Loucy (cell line): ENCODE measurements at regions not wholly inside any gene's neighbourhood (a gene's known extent, or its start where the extent isn't known, plus 50 kb on each side); places are given as distances from the start of the nearest gene placed in this dataset.

ENCODE experiments used
- H2AFZ ChIP-seq: fragments of 200-600 bp; sonication (generic); 2 replicates; pipeline ENCODE4 v1.6.0; 2016; ENCODE audit warnings: antibody characterized with exemption, mild to moderate bottlenecking, low read length, moderate library complexity
- H3F3A ChIP-seq: fragments of 200-600 bp; 2 replicates; pipeline ENCODE4 v1.6.0; 2016; ENCODE audit warnings: antibody characterized with exemption, low read depth, mild to moderate bottlenecking
- H3K27me3 ChIP-seq: fragments of 200-600 bp; sonication (generic); 2 replicates; pipeline ENCODE4 v1.6.1; 2014; ENCODE audit warnings: low read length, mild to moderate bottlenecking; ENCODE audit not compliant: insufficient read depth, poor library complexity, severe bottlenecking
- H3K36me3 ChIP-seq: fragments of 200-600 bp; sonication (generic); 2 replicates; pipeline ENCODE4 v1.6.1; 2016; ENCODE audit warnings: low read length; ENCODE audit not compliant: insufficient read depth
- H3K4me1 ChIP-seq: fragments of 200-600 bp; sonication (generic); 2 replicates; pipeline ENCODE4 v1.5.1; 2014; ENCODE audit warnings: low read length, mild to moderate bottlenecking; ENCODE audit not compliant: insufficient read depth, poor library complexity, severe bottlenecking
- H3K4me2 ChIP-seq: fragments of 200-600 bp; sonication (generic); 2 replicates; pipeline ENCODE4 v1.6.0; 2014; ENCODE audit warnings: antibody characterized with exemption, low read length, low read depth, mild to moderate bottlenecking; ENCODE audit not compliant: poor library complexity, severe bottlenecking
- H3K4me3 ChIP-seq: fragments of 200-600 bp; sonication (generic); 2 replicates; pipeline ENCODE4 v1.5.1; 2014; ENCODE audit warnings: low read length, mild to moderate bottlenecking, mixed read lengths; ENCODE audit not compliant: poor library complexity, severe bottlenecking
- H3K79me2 ChIP-seq: fragments of 200-600 bp; sonication (generic); 2 replicates; pipeline ENCODE4 v1.6.1; 2014; ENCODE audit warnings: low read length; ENCODE audit not compliant: insufficient read depth
- H3K9ac ChIP-seq: fragments of 200-600 bp; sonication (generic); 2 replicates; pipeline ENCODE4 v1.6.0; 2014; ENCODE audit warnings: mild to moderate bottlenecking, low read depth, low read length, moderate library complexity; ENCODE audit not compliant: poor library complexity, severe bottlenecking
- H3K9me2 ChIP-seq: fragments of 200-600 bp; sonication (generic); replicated peaks from 2 replicates; pipeline ENCODE4 v1.6.1; 2016; ENCODE audit warnings: low read depth, low read length, mixed read lengths
- H3K9me3 ChIP-seq: fragments of 200-600 bp; sonication (generic); 2 replicates; pipeline ENCODE4 v1.6.1; 2014; ENCODE audit warnings: mild to moderate bottlenecking, antibody characterized with exemption, low read length, low read depth; ENCODE audit not compliant: insufficient read depth
- H4K20me1 ChIP-seq: fragments of 200-600 bp; sonication (generic); 2 replicates; pipeline ENCODE4 v1.6.0; 2014; ENCODE audit warnings: antibody characterized with exemption, low read length, mild to moderate bottlenecking; ENCODE audit not compliant: insufficient read depth, poor library complexity, severe bottlenecking
- CTCF ChIP-seq: fragments of 200-600 bp; sonication (generic); conservative IDR thresholded peaks from 2 replicates; pipeline ENCODE4 v1.5.1; 2014; ENCODE audit warnings: mild to moderate bottlenecking, antibody characterized with exemption, low read length
- EZH2phosphoT487 ChIP-seq: fragments of 200-600 bp; IDR thresholded peaks from 2 replicates; pipeline ENCODE4 v1.6.1; 2018; ENCODE audit warnings: antibody characterized with exemption, mild to moderate bottlenecking, moderate library complexity, borderline replicate concordance

GRCh38 chr4:36394352-36394903 lies 113.0 kb downstream of the DTHD1 start:
- peaks cover 8% of the 10 kb centered on the region for H3K4me1 ChIP-seq
- H3F3A ChIP-seq: no peaks in the 10 kb centered on the region
- no peaks in the 10 kb centered on the region for H4K20me1 ChIP-seq
- no peak overlapping the region for H2AFZ ChIP-seq
- H3K4me3 ChIP-seq: no peak overlapping the region
- H3K4me2 ChIP-seq: no peak overlapping the region
- H3K36me3 ChIP-seq: no peaks in the 10 kb centered on the region
- no peaks in the 10 kb centered on the region for H3K79me2 ChIP-seq
- TF ChIP-seq EZH2phosphoT487: no peak
- TF ChIP-seq CTCF: no peak
- H3K9me2 ChIP-seq: no peaks in the 10 kb centered on the region
- no peaks in the 10 kb centered on the region for H3K9me3 ChIP-seq
- no peak overlapping the region for H3K9ac ChIP-seq
- H3K27me3 ChIP-seq: no peaks in the 10 kb centered on the region

GRCh38 chr4:36399762-36400353 lies 118.4 kb downstream of the DTHD1 start:
- no peaks in the 10 kb centered on the region for H3K36me3 ChIP-seq
- no peak overlapping the region for H3K9ac ChIP-seq
- H3K4me1 ChIP-seq: peaks cover 3% of the 10 kb centered on the region
- no peak overlapping the region for H3K4me2 ChIP-seq
- H3K4me3 ChIP-seq: no peak overlapping the region
- no peaks in the 10 kb centered on the region for H3F3A ChIP-seq
- H3K27me3 ChIP-seq: no peaks in the 10 kb centered on the region
- H3K9me2 ChIP-seq: no peaks in the 10 kb centered on the region
- H3K79me2 ChIP-seq: no peaks in the 10 kb centered on the region
- H2AFZ ChIP-seq: peak overlapping the region; percentile 39; the same call in 1 of the 2 replicates
- no peaks in the 10 kb centered on the region for H4K20me1 ChIP-seq
- H3K9me3 ChIP-seq: no peaks in the 10 kb centered on the region
- TF ChIP-seq EZH2phosphoT487 (no peak), CTCF (peak; percentile 99)

- Histone ChIP-seq H3K36me3 (no peaks in the 10 kb centered on the region), H3K27me3 (no peaks in the 10 kb centered on the region), H3K4me3 (no peak overlapping the region), H3K4me1 (peaks cover under 1% of the 10 kb centered on the region), H3K9me3 (no peaks in the 10 kb centered on the region), H3F3A (no peaks in the 10 kb centered on the region), H2AFZ (no peak overlapping the region), H4K20me1 (no peaks in the 10 kb centered on the region), H3K79me2 (no peaks in the 10 kb centered on the region), H3K9ac (no peak overlapping the region), H3K4me2 (no peak overlapping the region), H3K9me2 (no peaks in the 10 kb centered on the region)
- TF ChIP-seq CTCF: no peak
- TF ChIP-seq EZH2phosphoT487: no peak
Measured at GRCh38 chr4:36402008-36402758, 120.8 kb downstream of the DTHD1 start.
